PC-3 (cell line): ENCODE measurements at regions not wholly inside any gene's neighbourhood (a gene's known extent, or its start where the extent isn't known, plus 50 kb on each side); places are given as distances from the start of the nearest gene placed in this dataset.

Experiments
- ATAC-seq: fragments of 200-7000 bp; cut with Tn5 transposase; 2 replicates; pipeline ENCODE4 v1.9.1; 2020; ENCODE audit warnings: mild to moderate bottlenecking, moderate library complexity
- BruUV-seq: library from RNA; stranded (reverse); fragments of 400-500 nt; replicated peaks from 2 replicates; lab custom pipeline; 2021; lab: Mats Ljungman, UMichigan
- CTCF ChIA-PET: fragments of 300-600 bp; sonication (Branson Sonifier 250); formaldehyde crosslinking; loops from one replicate; lab custom pipeline; 2022; ENCODE audit warnings: antibody characterized with exemption; lab: Charles Lee
- POLR2A ChIA-PET: fragments of 300-600 bp; sonication (Branson Sonifier 250); formaldehyde crosslinking; loops from one replicate; lab custom pipeline; 2022; ENCODE audit warnings: antibody characterized with exemption; ENCODE audit not compliant: unreplicated experiment; lab: Charles Lee
- DNase-seq: peaks from one replicate; pipeline ENCODE4 v3.0.0-alpha.2; 2015
- H2AFZ ChIP-seq: fragments of 300-600 bp; sonication (generic); 2 replicates; pipeline ENCODE4 v1.6.0; 2016; ENCODE audit warnings: antibody characterized with exemption, low read length
- H3F3A ChIP-seq: fragments of 300-600 bp; sonication (generic); one replicate; pipeline ENCODE4 v1.6.0; 2017; ENCODE audit warnings: antibody characterized with exemption, low read length, control low read depth, mild to moderate bottlenecking; ENCODE audit not compliant: unreplicated experiment
- H3K27ac ChIP-seq: fragments of 300-600 bp; sonication (generic); 2 replicates; pipeline ENCODE4 v1.5.1; 2016; ENCODE audit warnings: mild to moderate bottlenecking, low read length
- H3K27me3 ChIP-seq: fragments of 300-600 bp; sonication (generic); 2 replicates; pipeline ENCODE4 v1.6.1; 2016; ENCODE audit warnings: low read length, mixed read lengths
- H3K36me3 ChIP-seq: fragments of 300-600 bp; sonication (generic); 2 replicates; pipeline ENCODE4 v1.6.1; 2016; ENCODE audit warnings: low read depth, mixed run types, low read length, mixed read lengths
- H3K4me1 ChIP-seq: fragments of 300-600 bp; sonication (generic); 2 replicates; pipeline ENCODE4 v1.5.1; 2016; ENCODE audit warnings: low read length; ENCODE audit not compliant: insufficient read depth
- H3K4me2 ChIP-seq: fragments of 300-600 bp; sonication (generic); 2 replicates; pipeline ENCODE4 v1.6.0; 2016; ENCODE audit warnings: low read length
- H3K4me3 ChIP-seq: fragments of 300-600 bp; sonication (generic); 2 replicates; pipeline ENCODE4 v1.5.1; 2016; ENCODE audit warnings: mild to moderate bottlenecking, low read length, mixed read lengths
- H3K79me2 ChIP-seq: fragments of 300-600 bp; sonication (generic); 2 replicates; pipeline ENCODE4 v1.6.1; 2017; ENCODE audit warnings: low read length, mixed read lengths
- H3K9ac ChIP-seq: fragments of 300-600 bp; sonication (generic); 2 replicates; pipeline ENCODE4 v1.6.0; 2016; ENCODE audit warnings: mild to moderate bottlenecking, low read length
- H3K9me2 ChIP-seq: fragments of 300-600 bp; sonication (generic); replicated peaks from 2 replicates; pipeline ENCODE4 v1.6.1; 2016; ENCODE audit warnings: mixed run types, low read length, mixed read lengths
- H3K9me3 ChIP-seq: fragments of 300-600 bp; sonication (generic); 2 replicates; pipeline ENCODE4 v1.6.1; 2016; ENCODE audit warnings: low read length, mixed read lengths
- H4K20me1 ChIP-seq: fragments of 300-600 bp; sonication (generic); 2 replicates; pipeline ENCODE4 v1.6.1; 2016; ENCODE audit warnings: low read length, mixed read lengths
- EZH2 ChIP-seq: fragments of 300-600 bp; sonication (generic); IDR thresholded peaks from one replicate; pipeline ENCODE4 v1.6.1; 2017; ENCODE audit warnings: antibody characterized with exemption, mild to moderate bottlenecking, low read length; ENCODE audit not compliant: unreplicated experiment
- EZH2phosphoT487 ChIP-seq: fragments of 300-600 bp; sonication (generic); IDR thresholded peaks from 2 replicates; pipeline ENCODE4 v1.6.1; 2018; ENCODE audit warnings: mild to moderate bottlenecking, antibody characterized with exemption, low read length, borderline replicate concordance
- intact Hi-C: fragments of 100-400 bp; cut with micrococcal nuclease; formaldehyde crosslinking; loops from 2 replicates; pipeline ENCODE4 v1.9.0; 2023
- TF ChIP-seq, protein P1 (sequence below): fragments of 300-600 bp; sonication (generic); conservative IDR thresholded peaks from 2 replicates; pipeline ENCODE4 v1.5.1; 2017; ENCODE audit warnings: antibody characterized with exemption, low read depth, mild to moderate bottlenecking, low read length

- no peaks in the 10 kb centered on the region for H3K36me3 ChIP-seq
- H3K4me1 ChIP-seq = no peaks in the 10 kb centered on the region
- no peak overlapping the region for H3K4me2 ChIP-seq
- DNase-seq (no peak), ATAC-seq (no peak)
- no peaks in the 10 kb centered on the region for H3K27me3 ChIP-seq
- TF ChIP-seq EZH2 (no peak), EZH2phosphoT487 (no peak)
- TF ChIP-seq, protein P1, sequence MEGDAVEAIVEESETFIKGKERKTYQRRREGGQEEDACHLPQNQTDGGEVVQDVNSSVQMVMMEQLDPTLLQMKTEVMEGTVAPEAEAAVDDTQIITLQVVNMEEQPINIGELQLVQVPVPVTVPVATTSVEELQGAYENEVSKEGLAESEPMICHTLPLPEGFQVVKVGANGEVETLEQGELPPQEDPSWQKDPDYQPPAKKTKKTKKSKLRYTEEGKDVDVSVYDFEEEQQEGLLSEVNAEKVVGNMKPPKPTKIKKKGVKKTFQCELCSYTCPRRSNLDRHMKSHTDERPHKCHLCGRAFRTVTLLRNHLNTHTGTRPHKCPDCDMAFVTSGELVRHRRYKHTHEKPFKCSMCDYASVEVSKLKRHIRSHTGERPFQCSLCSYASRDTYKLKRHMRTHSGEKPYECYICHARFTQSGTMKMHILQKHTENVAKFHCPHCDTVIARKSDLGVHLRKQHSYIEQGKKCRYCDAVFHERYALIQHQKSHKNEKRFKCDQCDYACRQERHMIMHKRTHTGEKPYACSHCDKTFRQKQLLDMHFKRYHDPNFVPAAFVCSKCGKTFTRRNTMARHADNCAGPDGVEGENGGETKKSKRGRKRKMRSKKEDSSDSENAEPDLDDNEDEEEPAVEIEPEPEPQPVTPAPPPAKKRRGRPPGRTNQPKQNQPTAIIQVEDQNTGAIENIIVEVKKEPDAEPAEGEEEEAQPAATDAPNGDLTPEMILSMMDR = no peak
- CTCF ChIA-PET = no interaction called here
- no TSS peak for BruUV-seq
- no peaks in the 10 kb centered on the region for H4K20me1 ChIP-seq
- intact Hi-C loops = no loop called here
- H3K27ac ChIP-seq = no peak overlapping the region
- no peaks in the 10 kb centered on the region for H3F3A ChIP-seq
- POLR2A ChIA-PET = no interaction called here
- no peak overlapping the region for H3K9ac ChIP-seq
- no peaks in the 10 kb centered on the region for H3K9me3 ChIP-seq
- H3K79me2 ChIP-seq = no peaks in the 10 kb centered on the region
- H2AFZ ChIP-seq = no peak overlapping the region
- H3K4me3 ChIP-seq = no peak overlapping the region
- H3K9me2 ChIP-seq = no peaks in the 10 kb centered on the region
Measured at GRCh38 chr10:35898716-35899440, 256.8 kb upstream of the FZD8 start.

DNA sequence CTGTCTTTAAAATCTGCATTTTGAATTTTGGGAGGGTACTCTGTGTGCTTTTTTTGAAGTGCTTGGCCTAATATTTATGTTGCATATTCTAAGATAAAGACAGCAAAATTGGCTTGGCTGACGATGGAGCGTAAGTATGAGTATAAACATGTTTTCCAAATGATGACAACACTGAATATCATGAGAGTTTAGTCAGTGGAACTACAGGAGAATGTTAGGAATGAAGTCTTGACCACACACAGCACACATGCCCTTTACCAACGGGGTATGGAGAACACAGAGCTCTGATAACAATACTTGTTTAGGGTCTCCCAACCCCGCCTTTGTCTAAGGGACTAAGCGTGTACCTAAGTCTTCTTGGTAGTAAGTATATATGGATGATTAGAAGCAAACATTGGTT lies 253.9 kb upstream of the FZD8 start:
- no peak overlapping the region for H3K4me2 ChIP-seq
- no peaks in the 10 kb centered on the region for H3F3A ChIP-seq
- H3K9ac ChIP-seq = no peak overlapping the region
- H3K4me3 ChIP-seq = no peak overlapping the region
- H4K20me1 ChIP-seq = no peaks in the 10 kb centered on the region
- POLR2A ChIA-PET = interaction anchor here (0.6 kb wide), 1 partner anchor 100 kb away, joined by 3 read pairs; no protein-coding TSS in a partner anchor
- CTCF ChIA-PET = interaction anchor here (0.6 kb wide), 1 partner anchor 643 kb away, joined by 3 read pairs; no protein-coding TSS in a partner anchor
- H3K36me3 ChIP-seq = no peaks in the 10 kb centered on the region
- no peak overlapping the region for H3K27ac ChIP-seq
- ATAC-seq (no peak), DNase-seq (no peak)
- no peaks in the 10 kb centered on the region for H3K9me2 ChIP-seq
- TF ChIP-seq EZH2 = no peak
- TF ChIP-seq EZH2phosphoT487 = no peak
- TF ChIP-seq, protein P1 = no peak
- no peaks in the 10 kb centered on the region for H3K9me3 ChIP-seq
- H3K27me3 ChIP-seq = no peaks in the 10 kb centered on the region
- H2AFZ ChIP-seq = no peak overlapping the region
- peaks cover 5% of the 10 kb centered on the region for H3K4me1 ChIP-seq
- H3K79me2 ChIP-seq = no peaks in the 10 kb centered on the region
- intact Hi-C loops = no loop called here
- BruUV-seq = no TSS peak

GRCh38 chr10:35895331-35895730 lies 253.2 kb upstream of the FZD8 start:
- CTCF ChIA-PET = no interaction called here
- ATAC-seq (no peak), DNase-seq (no peak)
- Histone ChIP-seq H3K9me3 (no peaks in the 10 kb centered on the region), H3K9me2 (no peaks in the 10 kb centered on the region), H3K9ac (no peak overlapping the region), H3F3A (no peaks in the 10 kb centered on the region), H3K4me2 (no peak overlapping the region), H3K27ac (no peak overlapping the region), H4K20me1 (no peaks in the 10 kb centered on the region), H2AFZ (no peak overlapping the region), H3K4me3 (no peak overlapping the region), H3K4me1 (peaks cover 12% of the 10 kb centered on the region), H3K36me3 (no peaks in the 10 kb centered on the region), H3K27me3 (no peaks in the 10 kb centered on the region), H3K79me2 (no peaks in the 10 kb centered on the region)
- POLR2A ChIA-PET = no interaction called here
- no peak for TF ChIP-seq EZH2
- TF ChIP-seq EZH2phosphoT487 = no peak
- TF ChIP-seq, protein P1 = no peak
- intact Hi-C loops = no loop called here
- BruUV-seq = no TSS peak
